ENCODE measurements at regions not wholly inside any gene's neighbourhood (a gene's known extent, or its start where the extent isn't known, plus 50 kb on each side); places are given as distances from the start of the nearest gene placed in this dataset.

- TF ChIP-seq, protein P1, sequence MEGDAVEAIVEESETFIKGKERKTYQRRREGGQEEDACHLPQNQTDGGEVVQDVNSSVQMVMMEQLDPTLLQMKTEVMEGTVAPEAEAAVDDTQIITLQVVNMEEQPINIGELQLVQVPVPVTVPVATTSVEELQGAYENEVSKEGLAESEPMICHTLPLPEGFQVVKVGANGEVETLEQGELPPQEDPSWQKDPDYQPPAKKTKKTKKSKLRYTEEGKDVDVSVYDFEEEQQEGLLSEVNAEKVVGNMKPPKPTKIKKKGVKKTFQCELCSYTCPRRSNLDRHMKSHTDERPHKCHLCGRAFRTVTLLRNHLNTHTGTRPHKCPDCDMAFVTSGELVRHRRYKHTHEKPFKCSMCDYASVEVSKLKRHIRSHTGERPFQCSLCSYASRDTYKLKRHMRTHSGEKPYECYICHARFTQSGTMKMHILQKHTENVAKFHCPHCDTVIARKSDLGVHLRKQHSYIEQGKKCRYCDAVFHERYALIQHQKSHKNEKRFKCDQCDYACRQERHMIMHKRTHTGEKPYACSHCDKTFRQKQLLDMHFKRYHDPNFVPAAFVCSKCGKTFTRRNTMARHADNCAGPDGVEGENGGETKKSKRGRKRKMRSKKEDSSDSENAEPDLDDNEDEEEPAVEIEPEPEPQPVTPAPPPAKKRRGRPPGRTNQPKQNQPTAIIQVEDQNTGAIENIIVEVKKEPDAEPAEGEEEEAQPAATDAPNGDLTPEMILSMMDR (conservative IDR thresholded peaks at IDR 0.05; ENCODE audit: low read length): no peak
- no peak for TF ChIP-seq EZH2phosphoT487 (IDR thresholded peaks at IDR 0.05; ENCODE audit: borderline replicate concordance, low read depth, low read length)
These were observed 172.8 kb upstream of the FLRT2 start for GRCh38 chr14:85357120-85357519.

Measured in OCI-LY7 (cell line).